ENCODE measurements at regions not wholly inside any gene's neighbourhood (a gene's known extent, or its start where the extent isn't known, plus 50 kb on each side); places are given as distances from the start of the nearest gene placed in this dataset.

DNA sequence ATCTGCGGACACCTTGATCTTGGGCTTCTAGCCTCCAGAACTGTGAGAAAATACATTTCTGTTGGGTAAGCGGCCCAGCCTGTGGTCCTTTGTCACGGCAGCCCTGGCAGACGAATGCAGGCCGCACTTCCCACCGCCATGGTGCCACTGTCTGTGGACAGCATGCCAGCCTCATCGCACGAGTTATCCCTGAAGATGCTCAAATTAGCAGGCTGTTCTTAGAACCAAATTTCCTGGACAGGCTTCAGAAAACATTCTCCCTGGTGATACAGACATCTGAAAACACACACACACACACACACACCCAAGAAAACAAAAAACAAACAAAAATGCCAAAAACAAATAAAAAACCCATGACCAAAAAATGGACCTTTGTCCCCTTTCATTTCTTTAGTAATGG, 343.5 kb upstream of the GATB start:
- TF ChIP-seq, protein P1, sequence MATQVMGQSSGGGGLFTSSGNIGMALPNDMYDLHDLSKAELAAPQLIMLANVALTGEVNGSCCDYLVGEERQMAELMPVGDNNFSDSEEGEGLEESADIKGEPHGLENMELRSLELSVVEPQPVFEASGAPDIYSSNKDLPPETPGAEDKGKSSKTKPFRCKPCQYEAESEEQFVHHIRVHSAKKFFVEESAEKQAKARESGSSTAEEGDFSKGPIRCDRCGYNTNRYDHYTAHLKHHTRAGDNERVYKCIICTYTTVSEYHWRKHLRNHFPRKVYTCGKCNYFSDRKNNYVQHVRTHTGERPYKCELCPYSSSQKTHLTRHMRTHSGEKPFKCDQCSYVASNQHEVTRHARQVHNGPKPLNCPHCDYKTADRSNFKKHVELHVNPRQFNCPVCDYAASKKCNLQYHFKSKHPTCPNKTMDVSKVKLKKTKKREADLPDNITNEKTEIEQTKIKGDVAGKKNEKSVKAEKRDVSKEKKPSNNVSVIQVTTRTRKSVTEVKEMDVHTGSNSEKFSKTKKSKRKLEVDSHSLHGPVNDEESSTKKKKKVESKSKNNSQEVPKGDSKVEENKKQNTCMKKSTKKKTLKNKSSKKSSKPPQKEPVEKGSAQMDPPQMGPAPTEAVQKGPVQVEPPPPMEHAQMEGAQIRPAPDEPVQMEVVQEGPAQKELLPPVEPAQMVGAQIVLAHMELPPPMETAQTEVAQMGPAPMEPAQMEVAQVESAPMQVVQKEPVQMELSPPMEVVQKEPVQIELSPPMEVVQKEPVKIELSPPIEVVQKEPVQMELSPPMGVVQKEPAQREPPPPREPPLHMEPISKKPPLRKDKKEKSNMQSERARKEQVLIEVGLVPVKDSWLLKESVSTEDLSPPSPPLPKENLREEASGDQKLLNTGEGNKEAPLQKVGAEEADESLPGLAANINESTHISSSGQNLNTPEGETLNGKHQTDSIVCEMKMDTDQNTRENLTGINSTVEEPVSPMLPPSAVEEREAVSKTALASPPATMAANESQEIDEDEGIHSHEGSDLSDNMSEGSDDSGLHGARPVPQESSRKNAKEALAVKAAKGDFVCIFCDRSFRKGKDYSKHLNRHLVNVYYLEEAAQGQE (IDR thresholded peaks at IDR 0.05; ENCODE audit: insufficient read depth in 1 of 2, low read depth in 2 of 2, low read length in 2 of 2): no peak
- TF ChIP-seq FOXP2 (optimal IDR thresholded peaks at IDR 0.05; ENCODE audit: borderline replicate concordance, extremely low read depth, extremely low read length, insufficient read depth): no peak
- TF ChIP-seq SIN3A (IDR thresholded peaks at IDR 0.05; ENCODE audit: borderline replicate concordance, insufficient read depth, low read length): no peak

DNA sequence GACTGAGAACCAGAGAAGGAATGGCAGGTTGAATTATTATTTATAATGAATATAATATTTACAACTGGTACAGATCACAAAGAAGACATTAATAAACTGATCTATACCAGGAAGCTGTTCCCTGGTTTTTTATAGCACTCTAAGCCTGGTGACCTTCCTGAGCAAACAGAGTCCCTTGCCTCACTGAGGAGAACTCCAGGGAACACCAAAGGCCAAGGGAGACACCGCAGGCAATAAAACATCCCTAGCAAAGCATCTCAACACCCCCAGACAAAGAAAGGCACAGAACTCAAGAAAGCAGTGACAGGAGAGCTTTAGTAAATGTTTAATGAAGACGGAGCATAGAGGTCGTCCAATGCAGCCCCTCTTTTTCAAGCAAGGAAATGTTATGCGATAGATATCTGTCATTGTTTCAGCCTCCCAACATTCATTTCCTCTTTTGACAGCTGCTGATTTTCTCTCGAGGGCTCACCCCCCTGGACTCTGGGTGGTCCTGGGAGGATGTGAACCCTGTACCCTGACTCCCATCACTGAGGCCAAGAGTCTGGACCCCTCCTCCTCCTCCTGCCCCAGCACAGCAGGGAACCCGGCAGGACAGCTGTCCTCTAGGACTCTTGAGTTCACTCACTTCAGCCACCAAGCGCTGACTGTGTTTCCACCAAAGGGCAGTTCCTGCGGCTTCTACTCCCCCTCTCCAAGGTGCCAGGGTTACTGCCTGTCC, 342.5 kb upstream of the GATB start:
- TF ChIP-seq TAF1 (IDR thresholded peaks at IDR 0.05; ENCODE audit: borderline replicate concordance, insufficient read depth, low read length): no peak
- TF ChIP-seq, protein P1 (IDR thresholded peaks at IDR 0.05; ENCODE audit: insufficient read depth in 1 of 2, low read depth in 2 of 2, low read length in 2 of 2): no peak
- no peak for TF ChIP-seq SIN3A (IDR thresholded peaks at IDR 0.05; ENCODE audit: borderline replicate concordance, insufficient read depth, low read length)
- TF ChIP-seq POLR2AphosphoS5 (IDR thresholded peaks at IDR 0.05; ENCODE audit: low read depth, low read length): no peak
- TF ChIP-seq FOXP2 (optimal IDR thresholded peaks at IDR 0.05; ENCODE audit: borderline replicate concordance, extremely low read depth, extremely low read length, insufficient read depth): no peak

DNA sequence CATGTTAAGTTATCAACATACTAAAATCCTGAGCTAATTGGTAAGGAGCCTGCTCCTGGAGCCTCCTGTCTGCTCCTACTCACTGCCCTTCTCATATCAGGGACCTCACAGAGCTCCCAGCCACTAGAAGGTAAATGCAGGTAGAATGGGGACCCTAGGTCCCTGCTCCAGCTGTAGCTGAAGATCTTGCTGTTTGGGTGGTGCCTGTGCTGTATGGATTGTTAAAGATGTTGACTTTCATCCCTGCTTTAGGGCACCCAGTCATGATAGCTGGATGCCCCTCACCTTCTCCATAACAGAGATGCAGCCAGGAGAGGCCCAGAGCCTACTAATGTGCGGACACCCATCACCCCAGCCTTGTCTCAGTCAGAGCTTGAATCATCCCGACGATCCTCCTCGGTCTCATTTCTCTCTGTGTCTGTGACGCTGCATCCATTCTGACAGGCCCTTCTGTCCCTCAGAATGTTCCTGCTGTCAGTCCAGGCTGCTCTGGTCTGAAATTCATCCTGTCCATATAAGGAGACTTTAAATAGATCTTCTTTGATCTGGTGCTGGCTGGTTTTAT, 341.7 kb upstream of the GATB start:
- no peak for TF ChIP-seq SIN3A (IDR thresholded peaks at IDR 0.05; ENCODE audit: borderline replicate concordance, insufficient read depth, low read length)
- TF ChIP-seq POLR2AphosphoS5 (IDR thresholded peaks at IDR 0.05; ENCODE audit: low read depth, low read length): no peak

DNA sequence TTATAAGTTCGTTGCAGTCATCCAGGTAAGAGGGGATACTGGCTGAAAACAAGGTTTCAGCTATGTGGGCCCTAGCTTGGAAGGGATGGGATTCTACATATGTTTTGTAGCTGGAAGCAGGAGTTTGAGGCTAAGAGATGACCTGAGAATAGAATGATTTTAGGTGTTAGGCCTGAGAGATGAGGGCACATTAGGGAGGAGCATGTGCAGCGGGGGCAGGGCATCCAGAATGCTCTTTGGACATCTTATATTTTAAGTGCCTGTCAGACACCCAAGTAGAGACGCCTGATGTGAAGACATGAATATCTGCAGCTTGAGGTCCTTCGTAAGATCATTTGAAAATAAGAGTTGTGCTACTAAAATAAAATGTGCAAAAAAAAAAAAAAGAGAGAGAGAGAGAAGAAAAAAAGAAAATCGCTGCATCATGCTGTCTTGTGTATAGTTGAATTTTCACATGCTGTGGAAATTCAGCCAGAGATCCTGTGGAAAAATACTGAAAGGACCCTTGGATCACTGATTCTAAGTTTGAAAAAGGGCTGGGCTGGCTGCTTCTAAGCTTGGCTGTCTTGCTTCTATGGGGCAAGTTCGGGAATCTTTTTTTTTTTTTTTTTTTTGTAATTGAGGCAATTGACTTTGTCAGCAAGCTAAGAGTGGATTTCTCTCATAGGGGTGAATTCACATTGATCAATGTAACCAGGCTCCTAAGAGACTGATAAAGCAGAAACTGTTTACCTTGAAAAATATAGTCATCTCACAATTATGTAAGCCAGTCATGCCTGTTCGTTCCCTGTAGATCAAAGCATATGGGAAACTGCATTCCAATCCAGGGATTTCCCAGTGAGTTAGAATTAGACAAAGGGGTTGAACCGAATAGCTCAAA, 341.0 kb upstream of the GATB start:
- TF ChIP-seq SIN3A (IDR thresholded peaks at IDR 0.05; ENCODE audit: borderline replicate concordance, insufficient read depth, low read length) (no peak), FOXP2 (optimal IDR thresholded peaks at IDR 0.05; ENCODE audit: borderline replicate concordance, extremely low read depth, extremely low read length, insufficient read depth) (no peak)

DNA sequence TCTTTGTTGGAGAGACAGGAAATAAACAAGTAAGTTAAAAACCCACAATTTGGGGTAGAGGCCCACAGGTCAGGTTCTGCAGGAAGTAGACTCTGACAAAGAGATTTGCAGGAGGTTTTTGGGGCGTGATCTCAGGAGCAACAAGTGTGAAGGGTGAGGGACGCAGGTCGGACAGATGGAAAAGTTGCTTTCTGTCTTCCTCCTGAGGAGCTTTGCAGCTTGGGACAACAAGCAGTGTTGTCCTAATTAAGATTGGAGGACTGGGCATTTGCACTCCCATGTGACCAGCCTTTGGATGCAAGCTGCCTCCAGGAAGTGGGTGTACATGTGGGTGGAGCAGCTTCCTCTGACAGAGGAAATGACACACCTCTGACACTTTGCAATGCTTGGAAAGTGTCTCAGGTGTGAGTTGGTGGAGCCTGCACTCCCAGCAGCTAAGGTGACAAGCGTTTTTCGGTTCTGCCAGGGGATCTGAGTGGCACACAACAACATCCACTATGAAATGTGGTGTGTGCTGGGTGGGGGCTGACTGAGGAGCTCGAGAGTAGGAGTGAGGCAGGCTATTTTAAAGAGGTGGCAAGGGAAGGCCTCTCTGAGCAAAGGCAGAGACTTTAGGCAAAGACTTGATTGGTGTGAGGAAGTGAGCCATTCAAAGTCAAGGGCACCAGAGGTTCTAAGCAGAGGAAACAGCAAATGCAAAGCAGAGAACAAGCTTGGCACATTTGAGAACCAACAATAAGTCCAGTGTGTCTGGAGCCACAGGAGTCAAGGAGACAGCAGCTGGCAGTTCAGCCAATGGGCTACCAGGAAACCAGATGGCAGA, 339.8 kb upstream of the GATB start:
- TF ChIP-seq SIN3A (IDR thresholded peaks at IDR 0.05; ENCODE audit: borderline replicate concordance, insufficient read depth, low read length) (no peak), TAF1 (IDR thresholded peaks at IDR 0.05; ENCODE audit: borderline replicate concordance, insufficient read depth, low read length) (no peak), POLR2AphosphoS5 (IDR thresholded peaks at IDR 0.05; ENCODE audit: low read depth, low read length) (no peak), FOXP2 (optimal IDR thresholded peaks at IDR 0.05; ENCODE audit: borderline replicate concordance, extremely low read depth, extremely low read length, insufficient read depth) (no peak)
- TF ChIP-seq, protein P1 (IDR thresholded peaks at IDR 0.05; ENCODE audit: insufficient read depth in 1 of 2, low read depth in 2 of 2, low read length in 2 of 2): no peak

Measured in PFSK-1 (cell line).